Calu3 (cell line): ENCODE measurements at regions not wholly inside any gene's neighbourhood (a gene's known extent, or its start where the extent isn't known, plus 50 kb on each side); places are given as distances from the start of the nearest gene placed in this dataset.

Experiments
- BruUV-seq: library from RNA; stranded (reverse); fragments of 400-500 nt; replicated peaks from 2 replicates; lab custom pipeline; 2021; lab: Mats Ljungman, UMichigan
- CTCF ChIA-PET: fragments of 300-600 bp; sonication (Branson Sonifier 250); formaldehyde crosslinking; loops from one replicate; lab custom pipeline; 2022; ENCODE audit warnings: antibody characterized with exemption; lab: Charles Lee
- DNase-seq: peaks from one replicate; pipeline ENCODE4 v3.0.0; 2022
- H3K27ac Mint-ChIP-seq: one replicate; pipeline ENCODE4 v1.8.0; 2022; ENCODE audit warnings: mixed read lengths; ENCODE audit not compliant: unreplicated experiment
- H3K27me3 Mint-ChIP-seq: one replicate; pipeline ENCODE4 v1.8.0; 2022; ENCODE audit warnings: mixed read lengths; ENCODE audit not compliant: unreplicated experiment
- H3K36me3 Mint-ChIP-seq: one replicate; pipeline ENCODE4 v1.8.0; 2022; ENCODE audit warnings: mild to moderate bottlenecking, moderate library complexity, mixed read lengths; ENCODE audit not compliant: insufficient read depth, unreplicated experiment
- H3K4me1 Mint-ChIP-seq: one replicate; pipeline ENCODE4 v1.8.0; 2022; ENCODE audit warnings: mild to moderate bottlenecking, low read depth, mixed read lengths; ENCODE audit not compliant: unreplicated experiment
- H3K4me3 Mint-ChIP-seq: one replicate; pipeline ENCODE4 v1.8.0; 2022; ENCODE audit warnings: mild to moderate bottlenecking, low read depth, moderate library complexity, mixed read lengths; ENCODE audit not compliant: unreplicated experiment
- H3K9me3 Mint-ChIP-seq: one replicate; pipeline ENCODE4 v1.8.0; 2022; ENCODE audit warnings: low read depth, mixed read lengths; ENCODE audit not compliant: unreplicated experiment
- CTCF ChIP-seq: fragments of 200-600 bp; IDR thresholded peaks from one replicate; pipeline ENCODE4 v1.8.0; 2022; ENCODE audit warnings: antibody characterized with exemption; ENCODE audit not compliant: unreplicated experiment
- intact Hi-C: fragments of 100-400 bp; cut with micrococcal nuclease; formaldehyde crosslinking; loops from one replicate; pipeline ENCODE4 v1.10.0; 2022; ENCODE audit not compliant: unreplicated experiment

- no peak overlapping the region for H3K27ac Mint-ChIP-seq
- no peaks in the 10 kb centered on the region for H3K4me1 Mint-ChIP-seq
- BruUV-seq = no TSS peak
- H3K27me3 Mint-ChIP-seq = no peaks in the 10 kb centered on the region
- H3K4me3 Mint-ChIP-seq = no peak overlapping the region
- no peak for DNase-seq
- intact Hi-C loops = no loop called here
- no peak for TF ChIP-seq CTCF
- no peaks in the 10 kb centered on the region for H3K9me3 Mint-ChIP-seq
- CTCF ChIA-PET = no interaction called here
- no peaks in the 10 kb centered on the region for H3K36me3 Mint-ChIP-seq
Observed at GRCh38 chr2:62430146-62430545, 75.8 kb downstream of the TMEM17 start.

GRCh38 chr2:62427146-62427545 lies 78.8 kb downstream of the TMEM17 start:
- H3K27me3 Mint-ChIP-seq = no peaks in the 10 kb centered on the region
- TF ChIP-seq CTCF = no peak
- H3K27ac Mint-ChIP-seq = no peak overlapping the region
- H3K9me3 Mint-ChIP-seq = no peaks in the 10 kb centered on the region
- intact Hi-C loops = no loop called here
- DNase-seq = no peak
- CTCF ChIA-PET = interaction anchor here (0.6 kb wide), 1 partner anchor 1877 kb away, joined by 6 read pairs; no protein-coding TSS in a partner anchor
- BruUV-seq = no TSS peak
- no peaks in the 10 kb centered on the region for H3K36me3 Mint-ChIP-seq
- no peak overlapping the region for H3K4me3 Mint-ChIP-seq
- H3K4me1 Mint-ChIP-seq = no peaks in the 10 kb centered on the region

- no TSS peak for BruUV-seq
- Mint-ChIP-seq H3K36me3 (no peaks in the 10 kb centered on the region), H3K4me3 (no peak overlapping the region), H3K27me3 (no peaks in the 10 kb centered on the region), H3K9me3 (peaks cover under 1% of the 10 kb centered on the region), H3K27ac (no peak overlapping the region), H3K4me1 (no peaks in the 10 kb centered on the region)
- no peak for TF ChIP-seq CTCF
- CTCF ChIA-PET = interaction anchor here (0.6 kb wide), 1 partner anchor 1876 kb away, joined by 6 read pairs; no protein-coding TSS in a partner anchor
- no peak for DNase-seq
- intact Hi-C loops = no loop called here
Observed at GRCh38 chr2:62426154-62426912, 79.7 kb downstream of the TMEM17 start.

GRCh38 chr2:62425684-62426083 lies 80.3 kb downstream of the TMEM17 start:
- intact Hi-C loops = no loop called here
- H3K36me3 Mint-ChIP-seq = no peaks in the 10 kb centered on the region
- no peaks in the 10 kb centered on the region for H3K4me1 Mint-ChIP-seq
- H3K9me3 Mint-ChIP-seq = peaks cover 2% of the 10 kb centered on the region
- no peak for DNase-seq
- BruUV-seq = no TSS peak
- H3K27ac Mint-ChIP-seq = no peak overlapping the region
- H3K27me3 Mint-ChIP-seq = no peaks in the 10 kb centered on the region
- no peak overlapping the region for H3K4me3 Mint-ChIP-seq
- CTCF ChIA-PET = no interaction called here
- no peak for TF ChIP-seq CTCF
